ENCODE measurements at regions not wholly inside any gene's neighbourhood (a gene's known extent, or its start where the extent isn't known, plus 50 kb on each side); places are given as distances from the start of the nearest gene placed in this dataset.
"Not testable (repeated sequence)": the region's sequence is repeated elsewhere in the genome, so short reads cannot be mapped to it uniquely, and the experiment has no call there.

DNA sequence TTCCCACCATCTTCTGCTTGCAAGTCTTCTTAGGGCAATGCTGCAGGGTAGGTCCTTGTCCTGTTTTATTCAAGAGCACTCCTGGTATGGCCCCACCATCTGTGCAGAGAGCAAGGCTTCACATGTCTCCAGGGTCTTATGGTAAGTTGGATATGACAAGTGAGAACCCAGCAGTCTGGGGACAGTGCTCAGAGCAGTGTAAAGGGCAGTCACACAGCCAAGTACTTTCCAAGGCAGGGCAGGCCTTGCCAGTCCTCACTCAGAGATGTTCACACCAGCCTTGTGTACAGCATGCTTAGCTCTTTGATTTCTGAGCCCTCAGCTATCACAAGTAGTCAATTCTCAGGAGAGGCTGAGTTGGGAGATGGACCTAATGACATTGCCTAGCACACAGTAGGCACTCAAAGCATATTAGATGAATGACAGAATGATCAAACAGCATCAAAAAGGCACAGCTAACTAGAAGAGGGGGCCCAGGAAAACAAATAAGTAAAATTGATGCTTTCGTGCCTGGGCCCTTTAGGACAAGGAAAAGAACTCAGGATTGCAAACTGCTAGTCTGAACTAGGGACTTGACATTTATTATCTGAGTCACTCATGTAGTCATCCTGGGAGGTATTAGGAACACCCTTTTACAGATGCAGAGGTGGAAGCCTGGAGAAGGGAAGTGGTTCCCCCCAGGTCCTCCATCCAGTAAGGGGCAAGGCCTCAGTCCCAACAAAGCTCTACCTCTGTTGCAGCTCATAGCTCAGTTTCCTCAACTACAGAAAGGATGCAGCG lies 86.7 kb upstream of the CTAGE1 start:
- no peak for DNase-seq

GRCh38 chr18:22505141-22505591 lies 87.5 kb upstream of the CTAGE1 start:
- no peak for DNase-seq

- DNase-seq = no peak
Observed at GRCh38 chr18:22507055-22507454, 89.3 kb upstream of the CTAGE1 start.

DNA sequence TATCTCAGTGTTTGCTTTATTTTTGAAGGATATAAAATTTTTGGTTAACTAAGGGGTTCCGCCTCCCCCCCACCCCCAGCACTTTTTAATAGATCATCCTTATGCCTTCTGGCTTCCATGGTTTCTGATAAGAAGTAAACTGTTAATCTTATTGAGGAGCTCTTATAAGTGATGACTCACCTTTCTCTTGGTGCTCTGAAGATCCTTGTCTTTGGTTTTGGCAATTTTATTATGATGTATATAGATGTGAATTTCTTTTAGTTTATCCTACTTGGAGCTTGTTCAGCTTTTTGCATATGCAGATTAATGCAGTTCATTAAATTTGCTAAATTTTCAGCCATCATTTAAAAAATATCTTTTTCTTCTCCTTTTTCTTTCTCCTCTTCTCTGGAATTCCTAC lies 91.7 kb upstream of the CTAGE1 start:
- no peak for DNase-seq

- DNase-seq = no peak
Observed at GRCh38 chr18:22510697-22511096, 93.0 kb upstream of the CTAGE1 start.

DNA sequence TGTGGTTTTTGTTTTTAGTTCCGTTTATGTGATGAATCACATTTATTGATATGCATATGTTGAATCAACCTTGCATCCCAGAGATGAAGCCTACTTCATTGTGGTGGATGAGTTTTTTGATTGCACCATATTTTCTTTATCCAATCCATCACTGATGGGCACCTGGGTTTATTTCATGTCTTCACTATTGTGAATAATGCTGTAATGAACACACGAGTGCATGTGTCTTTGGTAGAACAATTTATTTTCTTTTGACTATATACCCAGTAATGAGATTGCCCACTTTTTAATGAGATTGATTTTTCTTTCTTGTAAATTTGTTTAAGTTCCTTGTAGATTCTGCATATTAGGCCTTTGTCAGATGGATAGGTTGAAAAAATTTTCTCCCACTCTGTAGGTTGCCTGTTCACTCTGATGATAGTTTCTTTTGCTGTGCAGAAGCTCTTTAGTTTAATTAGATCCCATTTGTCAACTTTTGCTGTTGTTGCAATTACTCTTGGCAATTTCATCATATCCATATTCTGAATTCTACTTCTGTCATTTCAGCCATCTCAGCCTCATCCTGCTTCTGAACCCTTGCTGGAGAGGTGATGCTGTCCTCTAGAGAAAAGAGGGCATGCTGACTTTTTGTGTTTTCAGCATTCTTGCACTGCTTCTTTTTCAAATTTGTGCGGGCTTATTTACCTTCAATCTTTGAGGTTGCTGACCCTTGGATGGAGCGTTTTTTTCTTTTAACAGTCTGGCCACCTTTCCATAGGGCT lies 96.2 kb upstream of the CTAGE1 start:
- no peak for DNase-seq

DNA sequence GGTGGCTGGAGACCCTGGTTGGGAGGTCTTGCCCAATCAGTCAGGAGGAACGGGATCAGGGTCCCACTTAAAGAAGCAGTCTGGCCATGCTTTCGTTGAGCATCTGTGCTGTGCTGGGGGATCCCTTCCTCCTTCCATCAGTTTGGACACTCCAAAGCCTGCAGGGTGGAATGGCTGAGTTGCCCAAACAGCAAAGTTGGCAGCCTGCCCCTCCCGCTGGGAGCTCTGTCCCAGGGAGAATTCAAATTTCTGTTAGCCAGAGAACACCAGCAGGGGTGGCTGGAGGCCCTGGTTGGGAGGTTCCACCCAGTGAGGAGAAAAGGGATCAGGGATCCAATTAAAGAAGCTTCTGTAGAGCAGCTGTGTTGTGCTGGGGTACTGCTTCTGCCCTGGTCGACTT lies 96.9 kb upstream of the CTAGE1 start:
- DNase-seq = no peak

DNA sequence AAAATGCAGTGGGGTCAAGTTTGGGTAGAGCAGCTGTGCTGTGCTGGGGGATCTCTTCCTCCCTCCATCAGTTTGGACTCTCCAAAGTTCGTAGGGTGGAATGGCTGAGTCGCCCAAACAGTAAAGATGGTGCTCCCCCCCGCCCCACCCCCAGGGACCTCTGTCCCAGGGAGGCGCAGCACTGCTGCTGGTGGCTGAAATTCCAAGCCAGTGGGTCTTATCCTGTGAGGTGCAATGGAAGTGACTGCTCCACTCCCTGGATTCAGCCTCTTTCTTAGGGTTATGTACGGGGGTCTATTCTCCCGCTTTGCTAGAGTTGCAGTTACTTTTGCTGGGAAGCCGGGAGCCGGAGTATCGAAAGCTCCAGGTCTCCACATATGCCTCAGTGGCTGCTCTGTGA lies 97.5 kb upstream of the CTAGE1 start:
- no peak for DNase-seq

DNA sequence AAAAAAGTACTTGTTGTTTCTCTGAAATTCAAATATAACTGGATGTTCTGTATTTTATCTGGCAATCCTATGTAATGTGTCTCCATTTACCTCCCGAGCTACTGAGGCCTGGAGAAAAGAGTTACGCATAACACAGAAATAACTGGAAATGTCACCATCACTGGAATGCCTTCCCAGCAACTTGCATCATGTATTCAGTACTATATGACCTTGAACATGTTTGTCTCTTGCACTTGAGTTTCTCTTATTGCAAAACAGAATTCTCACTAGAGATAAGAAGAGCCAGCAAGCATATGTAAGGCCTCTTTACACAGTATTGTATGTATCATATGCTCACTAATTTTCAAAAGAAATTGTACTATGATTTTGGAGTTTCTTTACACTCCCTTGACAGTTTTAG lies 99.6 kb upstream of the CTAGE1 start:
- no peak for DNase-seq

DNA sequence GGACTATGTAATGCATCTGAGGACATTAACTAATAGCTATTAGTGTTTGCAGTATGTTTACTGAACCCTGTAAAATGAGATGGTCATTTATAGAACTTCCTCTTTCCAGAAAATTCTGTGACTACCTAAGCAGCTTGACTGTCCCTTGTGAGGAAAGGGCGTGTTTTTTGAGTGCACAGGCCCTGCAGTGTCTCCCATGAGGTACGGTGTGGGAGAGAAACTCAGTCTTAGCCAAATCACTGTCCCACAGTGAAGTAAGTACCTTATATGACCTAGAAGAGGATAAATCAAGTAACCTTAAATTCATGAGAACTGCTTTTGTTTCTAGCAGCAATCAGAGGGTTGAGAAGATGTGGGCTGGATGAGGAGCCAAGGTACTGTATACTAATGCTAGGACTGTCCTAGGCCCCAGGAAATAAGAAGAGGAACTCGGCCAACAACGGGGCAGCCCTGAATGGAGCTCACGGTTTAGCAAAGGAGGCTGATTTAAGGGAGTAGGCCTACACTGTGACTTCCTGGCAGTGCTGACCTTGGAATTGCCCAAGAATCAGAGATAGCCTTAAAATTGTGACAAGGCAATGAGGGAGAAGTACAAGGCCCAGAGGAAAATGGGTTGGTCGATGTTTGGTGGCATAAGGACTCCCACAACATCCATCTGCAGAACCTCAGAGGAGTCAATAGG lies 103.5 kb upstream of the CTAGE1 start:
- no peak for DNase-seq

GRCh38 chr18:22523481-22523880 lies 105.8 kb upstream of the CTAGE1 start:
- no peak for DNase-seq

DNA sequence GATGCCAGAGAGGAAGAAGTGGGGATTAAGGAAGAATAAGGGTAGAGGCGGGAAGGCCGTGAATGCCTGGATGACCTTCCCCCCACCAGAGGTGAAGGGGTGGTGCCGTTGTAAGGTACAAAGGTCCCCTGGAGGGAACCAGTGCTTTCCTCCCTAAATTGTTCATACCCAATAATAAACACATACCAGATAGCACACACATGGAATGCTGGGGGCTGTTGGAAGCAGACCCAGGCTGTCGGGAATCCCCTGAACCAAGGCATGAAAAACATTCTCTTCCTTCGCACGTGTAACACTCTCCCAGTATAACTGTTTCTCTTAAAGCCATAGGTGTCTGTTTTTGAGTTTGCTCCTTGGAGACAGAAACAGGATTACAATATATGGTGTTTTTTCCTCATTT lies 107.1 kb upstream of the CTAGE1 start:
- DNase-seq = no peak

DNA sequence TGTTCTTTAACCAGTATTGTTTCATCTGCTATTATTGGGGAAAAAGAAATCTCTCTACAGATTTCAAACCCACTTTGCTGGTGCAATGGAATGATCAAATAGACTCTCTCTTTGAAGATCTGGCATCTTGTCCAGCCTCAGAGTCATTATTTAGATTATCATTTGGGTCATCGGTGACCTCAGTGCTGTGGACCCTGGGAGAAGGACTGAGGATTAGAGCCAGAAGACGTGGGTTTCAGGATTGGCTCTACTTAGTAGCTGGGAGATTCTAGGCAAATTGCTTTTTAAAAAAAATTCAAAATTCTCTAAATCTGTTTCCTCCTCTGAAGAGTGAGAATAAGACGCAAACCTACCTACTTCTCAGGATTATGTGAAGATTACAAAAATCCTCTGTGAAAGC lies 107.6 kb upstream of the CTAGE1 start:
- no peak for DNase-seq

DNA sequence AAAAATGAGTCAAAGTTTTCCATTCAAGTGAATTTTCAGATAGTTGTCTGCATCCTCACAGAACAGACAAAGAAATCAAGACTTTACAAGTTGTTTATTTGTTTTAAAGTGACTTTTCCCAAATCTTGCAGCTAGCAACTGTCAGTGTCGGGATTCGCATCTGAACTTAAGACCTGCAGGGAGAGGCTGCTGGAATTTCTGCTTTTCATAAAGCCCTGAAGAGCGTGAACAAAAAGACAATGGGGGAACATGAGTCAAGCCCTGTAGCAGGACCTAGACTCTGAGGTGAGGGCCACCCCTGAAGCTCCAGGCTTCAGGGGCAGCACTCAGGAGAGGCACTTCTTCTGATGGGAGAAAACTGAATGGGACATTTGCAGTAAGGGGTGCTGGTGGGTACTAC lies 108.2 kb upstream of the CTAGE1 start:
- no peak for DNase-seq

DNA sequence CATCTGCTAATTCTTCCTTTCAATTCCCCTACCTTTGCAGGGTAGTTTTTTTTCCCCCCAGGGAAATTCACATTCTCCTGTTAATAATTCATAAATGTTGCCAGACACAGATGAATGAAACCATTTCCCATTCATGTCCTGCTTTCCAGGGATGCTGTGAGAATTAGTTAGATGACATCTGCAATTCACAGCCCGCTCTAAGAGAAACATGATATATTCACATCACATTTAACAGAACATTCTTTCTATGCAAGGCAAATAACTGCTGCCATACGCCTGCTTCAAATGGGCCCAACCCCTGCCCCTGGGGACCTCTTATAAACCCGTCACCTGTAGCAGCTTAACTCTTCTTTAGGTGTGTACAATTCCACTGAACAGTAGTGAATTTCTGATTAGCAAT lies 110.6 kb upstream of the CTAGE1 start:
- peak; percentile 82 to 88 for DNase-seq

DNA sequence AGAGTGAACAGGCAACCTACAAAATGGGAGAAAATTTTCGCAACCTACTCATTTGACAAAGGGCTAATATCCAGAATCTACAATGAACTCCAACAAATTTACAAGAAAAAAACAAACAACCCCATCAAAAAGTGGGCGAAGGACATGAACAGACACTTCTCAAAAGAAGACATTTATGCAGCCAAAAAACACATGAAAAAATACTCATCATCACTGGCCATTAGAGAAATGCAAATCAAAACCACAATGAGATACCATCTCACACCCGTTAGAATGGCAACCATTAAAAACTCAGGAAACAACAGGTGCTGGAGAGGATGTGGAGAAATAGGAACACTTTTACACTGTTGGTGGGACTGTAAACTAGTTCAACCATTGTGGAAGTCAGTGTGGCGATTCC lies 117.0 kb upstream of the CTAGE1 start:
- not testable (repeated sequence) for DNase-seq

DNA sequence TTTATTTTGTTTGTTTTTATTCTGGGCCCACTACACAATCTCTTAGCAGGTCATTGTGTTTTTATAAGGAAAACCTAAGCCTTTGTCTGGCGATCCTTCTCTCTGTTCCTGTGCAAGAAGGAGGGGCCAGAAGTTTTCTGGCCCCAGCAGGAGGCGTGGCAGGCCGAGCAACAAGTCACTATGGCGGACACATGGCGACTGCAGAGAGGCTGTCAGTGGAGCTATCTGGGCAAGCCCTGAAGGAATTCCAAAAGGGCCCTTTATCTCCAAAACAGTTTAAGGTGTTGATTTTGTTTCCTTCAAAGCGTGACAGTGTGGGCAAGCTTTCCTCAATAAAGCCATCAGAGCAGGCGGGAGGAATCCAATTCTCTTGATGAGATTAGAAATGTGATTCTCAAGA lies 118.8 kb upstream of the CTAGE1 start:
- DNase-seq = no peak

- DNase-seq = no peak
Observed at GRCh38 chr18:22538426-22538825, 120.7 kb upstream of the CTAGE1 start.

- DNase-seq = no peak
Observed at GRCh38 chr18:22539051-22539765, 121.5 kb upstream of the CTAGE1 start.

GRCh38 chr18:22541232-22541631 lies 123.5 kb upstream of the CTAGE1 start:
- DNase-seq = no peak

- DNase-seq = no peak
Observed at GRCh38 chr18:22542406-22542835, 124.7 kb upstream of the CTAGE1 start.

- no peak for DNase-seq
Observed at GRCh38 chr18:22543769-22544168, 126.1 kb upstream of the CTAGE1 start.

- DNase-seq = no peak
Observed at GRCh38 chr18:22544626-22545025, 126.9 kb upstream of the CTAGE1 start.

Data from NCI-H526 (cell line).